Stimulated activated naive CD4-positive, alpha-beta T cell (primary cell): ENCODE measurements at regions not wholly inside any gene's neighbourhood (a gene's known extent, or its start where the extent isn't known, plus 50 kb on each side); places are given as distances from the start of the nearest gene placed in this dataset.
A peak's percentile ranks its signal among the peaks of the same experiment; 100 is the strongest.

Experiments
- DNase-seq, 6 experiments: peaks; one replicate each; lab custom pipeline; 2025; lab: John Stamatoyannopoulos, UW

- no peak for DNase-seq
Measured at GRCh38 chr3:6770397-6770690, 90.6 kb upstream of the GRM7 start.

- no peak for DNase-seq
Measured at GRCh38 chr3:6771171-6771570, 89.7 kb upstream of the GRM7 start.

- DNase-seq, result no peak
Measured at GRCh38 chr3:6779140-6779539, 81.8 kb upstream of the GRM7 start.

GRCh38 chr3:6781092-6781491 lies 79.8 kb upstream of the GRM7 start:
- no peak for DNase-seq

GRCh38 chr3:6785726-6786125 lies 75.2 kb upstream of the GRM7 start:
- no peak for DNase-seq

GRCh38 chr3:6791161-6791560 lies 69.8 kb upstream of the GRM7 start:
- no peak for DNase-seq

- peak in 2 of 6 experiments; percentile 6 to 10 for DNase-seq
Measured at GRCh38 chr3:6799264-6799915, 61.5 kb upstream of the GRM7 start.

- no peak for DNase-seq
Measured at GRCh38 chr3:6803619-6804018, 57.3 kb upstream of the GRM7 start.

- no peak for DNase-seq
Measured at GRCh38 chr3:6805236-6805635, 55.7 kb upstream of the GRM7 start.

GRCh38 chr3:6806991-6807390 lies 53.9 kb upstream of the GRM7 start:
- no peak for DNase-seq

- no peak for DNase-seq
Measured at GRCh38 chr3:6807967-6808588, 52.8 kb upstream of the GRM7 start.

- no peak for DNase-seq
Measured at GRCh38 chr3:6809349-6809748, 51.6 kb upstream of the GRM7 start.
